ENCODE measurements at regions not wholly inside any gene's neighbourhood (a gene's known extent, or its start where the extent isn't known, plus 50 kb on each side); places are given as distances from the start of the nearest gene placed in this dataset.
"Not testable (repeated sequence)": the region's sequence is repeated elsewhere in the genome, so short reads cannot be mapped to it uniquely, and the experiment has no call there.

DNA sequence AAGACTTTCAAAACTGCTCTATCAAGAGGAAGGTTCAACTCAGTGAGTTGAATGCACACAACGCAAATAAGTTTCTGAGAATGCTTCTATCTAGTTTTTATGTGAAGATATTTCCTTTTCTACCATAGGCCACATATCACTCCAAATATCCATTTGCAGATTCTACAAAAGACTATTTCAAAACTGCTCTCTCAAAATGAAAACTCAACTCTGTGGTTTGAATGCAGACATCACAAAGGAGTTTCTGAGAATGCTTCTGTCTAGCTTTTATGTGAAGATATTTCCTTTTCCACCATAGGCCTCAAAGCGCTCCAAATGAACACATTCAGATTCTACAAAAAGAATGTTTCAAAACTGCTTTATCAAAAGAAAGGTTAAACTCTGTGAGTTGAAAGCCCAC is 1093.1 kb upstream of the DEFB115 start:
- H3K9me3 ChIP-seq; H3K36me3 ChIP-seq; H3K4me1 ChIP-seq (ENCODE audit: control insufficient read depth in 1 of 2, insufficient read depth in 1 of 2, low read depth in 1 of 2, low read length in 1 of 2); H3K4me3 ChIP-seq (ENCODE audit: low read depth in 1 of 2, low read length in 1 of 2); H3K27ac ChIP-seq; H3K27me3 ChIP-seq: not testable (repeated sequence)

DNA sequence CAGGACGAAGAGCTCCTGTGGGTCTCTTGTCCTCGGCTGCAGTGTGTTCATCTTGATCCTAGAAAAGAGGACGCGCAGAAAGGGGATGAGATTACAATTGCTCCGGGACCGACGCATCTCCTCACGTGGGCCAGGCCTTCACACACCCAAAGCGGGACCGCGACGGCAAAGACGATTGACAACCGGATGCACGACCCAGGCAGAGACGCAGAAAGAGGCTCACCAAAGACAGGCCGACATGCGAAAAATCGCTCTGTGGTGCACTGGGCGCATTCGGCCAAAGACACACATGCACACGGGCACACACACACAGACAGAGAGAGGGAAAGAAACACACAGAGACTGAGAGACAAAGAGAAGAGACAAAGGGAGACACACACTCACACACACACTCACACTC is 1089.9 kb upstream of the DEFB115 start:
- TF ChIP-seq CTCF (IDR thresholded peaks at IDR 0.05) = no peak
- no peaks in the 10 kb centered on the region for H3K4me1 ChIP-seq (ENCODE audit: control insufficient read depth in 1 of 2, insufficient read depth in 1 of 2, low read depth in 1 of 2, low read length in 1 of 2)
- H3K36me3 ChIP-seq = no peaks in the 10 kb centered on the region
- no peak overlapping the region for H3K27ac ChIP-seq
- H3K4me3 ChIP-seq (ENCODE audit: low read depth in 1 of 2, low read length in 1 of 2) = no peak overlapping the region
- no peaks in the 10 kb centered on the region for H3K9me3 ChIP-seq
- H3K27me3 ChIP-seq = no peaks in the 10 kb centered on the region

GRCh38 chr20:30168025-30168799 is 1089.3 kb upstream of the DEFB115 start:
- Histone ChIP-seq H3K4me3 (ENCODE audit: low read depth in 1 of 2, low read length in 1 of 2) (no peak overlapping the region), H3K9me3 (no peaks in the 10 kb centered on the region), H3K27ac (no peak overlapping the region), H3K36me3 (no peaks in the 10 kb centered on the region), H3K4me1 (ENCODE audit: control insufficient read depth in 1 of 2, insufficient read depth in 1 of 2, low read depth in 1 of 2, low read length in 1 of 2) (no peaks in the 10 kb centered on the region), H3K27me3 (no peaks in the 10 kb centered on the region)
- TF ChIP-seq CTCF (IDR thresholded peaks at IDR 0.05) = no peak

GRCh38 chr20:30168800-30169138 is 1088.7 kb upstream of the DEFB115 start:
- Histone ChIP-seq H3K4me1 (ENCODE audit: control insufficient read depth in 1 of 2, insufficient read depth in 1 of 2, low read depth in 1 of 2, low read length in 1 of 2) (no peaks in the 10 kb centered on the region), H3K36me3 (no peaks in the 10 kb centered on the region), H3K4me3 (ENCODE audit: low read depth in 1 of 2, low read length in 1 of 2) (no peak overlapping the region), H3K27me3 (no peaks in the 10 kb centered on the region), H3K27ac (no peak overlapping the region), H3K9me3 (no peaks in the 10 kb centered on the region)
- no peak for TF ChIP-seq CTCF (IDR thresholded peaks at IDR 0.05)

DNA sequence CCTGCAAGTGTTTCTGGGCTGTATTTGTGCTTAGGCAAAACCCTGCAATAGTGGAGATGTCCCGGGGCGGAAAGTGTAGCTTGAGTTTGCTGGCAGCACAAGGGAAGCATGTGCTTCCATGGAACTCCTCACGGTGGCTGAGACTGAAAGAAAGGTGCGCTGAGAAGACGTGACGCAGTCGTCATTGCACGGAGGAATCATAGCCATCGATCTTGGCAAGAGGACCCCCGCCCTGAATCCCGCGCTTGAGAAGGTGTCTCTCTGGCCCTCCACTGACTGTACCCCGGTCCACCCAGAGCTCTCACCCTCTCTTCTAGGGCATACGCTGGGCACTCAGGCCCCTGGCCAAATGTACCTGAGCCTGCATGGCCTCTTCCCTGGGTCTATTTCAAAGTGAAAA is 1081.8 kb upstream of the DEFB115 start:
- Histone ChIP-seq H3K27me3 (no peaks in the 10 kb centered on the region), H3K4me1 (ENCODE audit: control insufficient read depth in 1 of 2, insufficient read depth in 1 of 2, low read depth in 1 of 2, low read length in 1 of 2) (no peaks in the 10 kb centered on the region)
- no peak for TF ChIP-seq CTCF (IDR thresholded peaks at IDR 0.05)

DNA sequence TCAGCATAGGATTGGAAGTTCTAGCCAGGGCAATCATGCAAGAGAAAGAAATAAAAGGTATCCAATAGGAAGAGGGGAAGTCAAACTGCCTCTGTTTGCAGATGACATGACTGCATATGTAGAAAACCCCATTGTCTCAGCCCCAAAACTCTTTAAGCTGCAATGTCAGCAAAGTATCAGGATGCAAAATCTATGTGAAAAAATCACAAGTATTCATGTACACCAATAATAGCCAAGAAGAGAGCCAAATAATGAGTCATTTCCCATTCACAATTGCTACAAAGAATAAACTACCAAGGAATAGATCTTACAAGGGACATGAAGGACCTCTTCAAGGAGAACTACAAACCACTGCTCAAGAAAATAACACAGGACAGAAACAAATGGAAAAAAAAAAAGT is 1074.3 kb upstream of the DEFB115 start:
- not testable (repeated sequence) for H3K4me1 ChIP-seq (ENCODE audit: control insufficient read depth in 1 of 2, insufficient read depth in 1 of 2, low read depth in 1 of 2, low read length in 1 of 2); H3K27ac ChIP-seq; H3K27me3 ChIP-seq; H3K36me3 ChIP-seq; H3K9me3 ChIP-seq; H3K4me3 ChIP-seq (ENCODE audit: low read depth in 1 of 2, low read length in 1 of 2)

More for the DNA sequence above, 1081.8 kb upstream of the DEFB115 start:
- H3K27ac ChIP-seq = no peak overlapping the region
- H3K9me3 ChIP-seq = no peaks in the 10 kb centered on the region
- no peak overlapping the region for H3K4me3 ChIP-seq (ENCODE audit: low read depth in 1 of 2, low read length in 1 of 2)
- H3K36me3 ChIP-seq = no peaks in the 10 kb centered on the region

DNA sequence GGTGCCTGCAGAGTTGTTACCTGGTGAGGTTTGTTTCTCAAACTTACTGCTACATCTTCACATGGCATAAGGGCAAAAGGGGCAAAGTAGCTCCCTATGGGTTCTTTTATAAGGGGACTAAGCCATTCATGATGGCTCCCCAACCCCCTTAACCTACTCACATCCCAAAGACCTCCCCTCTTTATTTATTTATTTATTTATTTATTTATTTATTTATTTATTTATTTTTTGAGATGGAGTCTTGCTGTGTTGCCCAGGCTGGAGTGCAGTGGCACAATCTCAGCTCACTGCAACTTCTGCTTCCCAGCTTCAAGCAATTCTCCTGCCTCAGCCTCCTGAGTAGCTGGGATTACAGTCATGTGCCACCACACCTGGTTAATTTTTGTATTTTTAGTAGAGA is 1065.7 kb upstream of the DEFB115 start:
- not testable (repeated sequence) for H3K4me3 ChIP-seq (ENCODE audit: low read depth in 1 of 2, low read length in 1 of 2); H3K27ac ChIP-seq; H3K27me3 ChIP-seq; H3K9me3 ChIP-seq; H3K4me1 ChIP-seq (ENCODE audit: control insufficient read depth in 1 of 2, insufficient read depth in 1 of 2, low read depth in 1 of 2, low read length in 1 of 2); H3K36me3 ChIP-seq

DNA sequence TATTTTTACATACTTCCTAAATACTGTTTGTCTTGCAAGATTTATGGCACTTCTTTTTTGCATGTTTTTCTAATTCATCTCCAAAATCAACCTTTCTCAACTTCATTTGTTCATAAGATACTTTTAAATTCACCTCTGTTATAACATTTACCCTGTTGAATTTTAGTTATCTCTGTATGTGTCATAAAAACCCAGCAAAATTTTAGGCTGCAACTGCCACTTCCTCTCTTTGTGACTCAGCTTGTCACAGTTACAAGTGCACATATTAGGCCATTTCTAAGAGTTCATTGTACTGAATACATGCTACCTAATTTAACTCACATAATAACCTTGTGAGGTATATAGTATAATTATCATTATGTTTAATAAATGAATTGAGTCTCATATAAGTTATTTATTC is 1023.0 kb upstream of the DEFB115 start:
- H3K4me3 ChIP-seq (ENCODE audit: low read depth in 1 of 2, low read length in 1 of 2); H3K27ac ChIP-seq; H3K27me3 ChIP-seq: not testable (repeated sequence)

DNA sequence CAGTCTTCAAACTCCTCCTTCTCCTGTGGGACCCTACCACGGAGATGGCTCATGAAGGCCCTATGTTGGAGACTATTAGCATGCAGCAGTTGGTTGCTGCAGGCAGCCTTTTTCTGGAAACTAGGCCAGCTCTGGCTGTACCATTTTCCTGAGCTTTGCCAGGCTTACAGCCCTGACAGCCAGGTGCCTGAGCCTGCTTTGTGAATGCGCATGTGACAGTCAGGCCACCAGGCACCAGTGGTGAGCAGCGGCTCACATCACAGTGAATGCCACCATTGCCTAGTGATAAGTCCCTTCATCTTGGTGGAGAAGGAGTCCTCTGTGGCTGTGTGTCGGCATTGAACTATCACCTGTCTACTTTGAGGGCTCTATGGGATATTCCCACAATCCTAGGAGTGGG is 982.4 kb upstream of the DEFB115 start:
- not testable (repeated sequence) for H3K27me3 ChIP-seq; H3K4me3 ChIP-seq (ENCODE audit: low read depth in 1 of 2, low read length in 1 of 2); H3K4me1 ChIP-seq (ENCODE audit: control insufficient read depth in 1 of 2, insufficient read depth in 1 of 2, low read depth in 1 of 2, low read length in 1 of 2); H3K36me3 ChIP-seq; H3K27ac ChIP-seq; H3K9me3 ChIP-seq

More for the DNA sequence above, 1023.0 kb upstream of the DEFB115 start:
- H3K9me3 ChIP-seq; H3K36me3 ChIP-seq; H3K4me1 ChIP-seq (ENCODE audit: control insufficient read depth in 1 of 2, insufficient read depth in 1 of 2, low read depth in 1 of 2, low read length in 1 of 2): not testable (repeated sequence)
